PFSK-1 (cell line): ENCODE measurements at regions not wholly inside any gene's neighbourhood (a gene's known extent, or its start where the extent isn't known, plus 50 kb on each side); places are given as distances from the start of the nearest gene placed in this dataset.

Experiments
- FOXP2 ChIP-seq: optimal IDR thresholded peaks from 2 replicates; pipeline ENCODE3; 2011; ENCODE audit warnings: borderline replicate concordance, control low read depth, inconsistent platforms; ENCODE audit not compliant: insufficient read depth; ENCODE audit errors: extremely low read length, extremely low read depth
- POLR2AphosphoS5 ChIP-seq: IDR thresholded peaks from 2 replicates; pipeline ENCODE4 v1.6.1; 2012; ENCODE audit warnings: low read depth, mild to moderate bottlenecking, control low read depth, low read length, moderate library complexity
- REST ChIP-seq, 2 experiments: IDR thresholded peaks; 2 replicates each; pipeline versions ENCODE4 v1.6.1 to v1.8.0; 2011 to 2012; ENCODE audit warnings: low read depth in 2 of 2, low read length in 2 of 2, control low read depth in 1 of 2, inconsistent platforms in 1 of 2, mild to moderate bottlenecking in 1 of 2, moderate library complexity in 1 of 2; ENCODE audit not compliant: insufficient read depth in 1 of 2
- SIN3A ChIP-seq: IDR thresholded peaks from 2 replicates; pipeline ENCODE4 v1.6.1; 2012; ENCODE audit warnings: mild to moderate bottlenecking, low read length, moderate library complexity, borderline replicate concordance; ENCODE audit not compliant: insufficient read depth
- TAF1 ChIP-seq: IDR thresholded peaks from 2 replicates; pipeline ENCODE4 v1.6.1; 2012; ENCODE audit warnings: low read length, control low read depth, borderline replicate concordance; ENCODE audit not compliant: insufficient read depth

- TF ChIP-seq SIN3A (no peak), FOXP2 (no peak), TAF1 (no peak), POLR2AphosphoS5 (no peak), REST (IDR thresholded peaks at IDR 0.05; ENCODE audit: insufficient read depth in 1 of 2, low read depth in 2 of 2, low read length in 2 of 2) (no peak)
Observed at GRCh38 chr7:131967216-131967730, 410.8 kb upstream of the PODXL start.

- TF ChIP-seq REST (IDR thresholded peaks at IDR 0.05; ENCODE audit: insufficient read depth in 1 of 2, low read depth in 2 of 2, low read length in 2 of 2) = no peak
- TF ChIP-seq POLR2AphosphoS5 = no peak
- no peak for TF ChIP-seq SIN3A
- TF ChIP-seq FOXP2 = no peak
- TF ChIP-seq TAF1 = no peak
Observed at GRCh38 chr7:131964203-131964602, 407.8 kb upstream of the PODXL start.

GRCh38 chr7:131961054-131961680 is 404.7 kb upstream of the PODXL start:
- TF ChIP-seq FOXP2 = no peak
- no peak for TF ChIP-seq REST (IDR thresholded peaks at IDR 0.05; ENCODE audit: insufficient read depth in 1 of 2, low read depth in 2 of 2, low read length in 2 of 2)
- TF ChIP-seq SIN3A = no peak
- TF ChIP-seq TAF1 = no peak
- no peak for TF ChIP-seq POLR2AphosphoS5

GRCh38 chr7:131959106-131959812 is 402.8 kb upstream of the PODXL start:
- no peak for TF ChIP-seq REST (IDR thresholded peaks at IDR 0.05; ENCODE audit: insufficient read depth in 1 of 2, low read depth in 2 of 2, low read length in 2 of 2)
- TF ChIP-seq SIN3A = no peak
- no peak for TF ChIP-seq POLR2AphosphoS5
- TF ChIP-seq TAF1 = no peak
- no peak for TF ChIP-seq FOXP2
